ENCODE measurements at regions not wholly inside any gene's neighbourhood (a gene's known extent, or its start where the extent isn't known, plus 50 kb on each side); places are given as distances from the start of the nearest gene placed in this dataset.

DNA sequence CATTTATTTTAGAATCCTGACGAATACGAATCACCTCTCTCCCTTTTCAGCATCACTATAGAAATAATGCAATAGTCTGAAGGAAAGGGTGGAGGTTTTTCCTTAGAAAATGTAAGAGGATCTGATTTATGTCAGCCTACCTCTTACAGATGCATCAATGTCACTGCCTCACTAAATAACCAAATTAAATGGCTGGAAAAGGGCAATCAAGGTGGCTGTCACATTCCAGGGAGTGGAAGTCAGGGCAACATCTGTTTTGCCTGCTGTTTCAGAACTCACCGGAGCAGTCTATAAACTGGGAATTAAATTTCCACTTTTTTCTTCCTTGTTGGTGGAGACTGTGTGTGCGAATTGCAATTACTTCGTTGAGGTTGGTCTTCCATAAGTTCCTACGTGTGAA is 299.3 kb upstream of the PDZRN3 start:
- H3K9me3 ChIP-seq: no peaks in the 10 kb centered on the region
- H3K4me3 ChIP-seq: no peak overlapping the region
- intact Hi-C loops (cut with DNase I; ENCODE audit: low total_unique reads): no loop called here
- no peaks in the 10 kb centered on the region for H3K36me3 ChIP-seq
- no peak for DNase-seq
- no peaks in the 10 kb centered on the region for H3K4me1 ChIP-seq
- H3K27me3 ChIP-seq: no peaks in the 10 kb centered on the region
- TF ChIP-seq, protein P1, sequence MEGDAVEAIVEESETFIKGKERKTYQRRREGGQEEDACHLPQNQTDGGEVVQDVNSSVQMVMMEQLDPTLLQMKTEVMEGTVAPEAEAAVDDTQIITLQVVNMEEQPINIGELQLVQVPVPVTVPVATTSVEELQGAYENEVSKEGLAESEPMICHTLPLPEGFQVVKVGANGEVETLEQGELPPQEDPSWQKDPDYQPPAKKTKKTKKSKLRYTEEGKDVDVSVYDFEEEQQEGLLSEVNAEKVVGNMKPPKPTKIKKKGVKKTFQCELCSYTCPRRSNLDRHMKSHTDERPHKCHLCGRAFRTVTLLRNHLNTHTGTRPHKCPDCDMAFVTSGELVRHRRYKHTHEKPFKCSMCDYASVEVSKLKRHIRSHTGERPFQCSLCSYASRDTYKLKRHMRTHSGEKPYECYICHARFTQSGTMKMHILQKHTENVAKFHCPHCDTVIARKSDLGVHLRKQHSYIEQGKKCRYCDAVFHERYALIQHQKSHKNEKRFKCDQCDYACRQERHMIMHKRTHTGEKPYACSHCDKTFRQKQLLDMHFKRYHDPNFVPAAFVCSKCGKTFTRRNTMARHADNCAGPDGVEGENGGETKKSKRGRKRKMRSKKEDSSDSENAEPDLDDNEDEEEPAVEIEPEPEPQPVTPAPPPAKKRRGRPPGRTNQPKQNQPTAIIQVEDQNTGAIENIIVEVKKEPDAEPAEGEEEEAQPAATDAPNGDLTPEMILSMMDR (IDR thresholded peaks at IDR 0.05): no peak
- no peak overlapping the region for H3K27ac ChIP-seq

DNA sequence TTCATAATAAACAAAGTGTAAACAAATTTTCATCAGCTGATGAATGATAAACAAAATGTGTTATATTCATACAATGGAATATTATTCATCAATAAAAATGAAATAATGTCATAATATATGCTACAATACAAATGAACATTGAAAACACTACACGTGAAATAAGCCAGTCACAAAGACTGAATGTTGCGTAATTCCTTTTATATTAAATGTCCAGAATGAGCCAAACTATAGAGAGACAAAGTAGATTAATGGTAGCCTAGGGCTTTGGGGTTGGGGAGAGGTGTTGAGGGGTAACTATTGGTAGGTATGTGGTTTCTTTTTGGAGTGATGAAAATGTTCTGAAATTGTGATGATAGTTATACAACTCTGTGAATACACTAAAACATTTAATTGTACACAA is 292.9 kb upstream of the PDZRN3 start:
- Histone ChIP-seq H3K9me3 (no peaks in the 10 kb centered on the region), H3K4me1 (no peaks in the 10 kb centered on the region), H3K36me3 (no peaks in the 10 kb centered on the region), H3K4me3 (no peak overlapping the region), H3K27ac (no peak overlapping the region), H3K27me3 (no peaks in the 10 kb centered on the region)
- no peak for DNase-seq
- intact Hi-C loops (cut with DNase I; ENCODE audit: low total_unique reads): no loop called here
- TF ChIP-seq, protein P1 (IDR thresholded peaks at IDR 0.05): no peak

DNA sequence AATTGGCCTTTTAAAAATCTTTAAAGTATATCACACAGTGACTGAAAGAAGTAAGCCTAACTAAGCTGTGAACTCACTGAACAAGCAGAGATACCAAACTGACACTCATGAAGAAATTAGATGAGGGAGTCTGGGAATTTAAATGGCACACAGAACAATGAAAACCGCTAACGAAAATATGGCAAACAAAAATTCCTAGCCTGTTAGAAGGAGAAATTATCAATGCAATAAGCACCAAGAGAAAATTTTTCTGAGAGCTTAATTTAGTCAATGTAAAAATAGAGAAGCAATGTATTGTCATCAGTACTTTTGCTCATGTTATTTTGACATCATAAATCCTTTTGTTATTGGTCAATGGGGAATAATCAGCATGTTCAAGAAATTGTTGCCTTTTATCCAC is 291.1 kb upstream of the PDZRN3 start:
- Histone ChIP-seq H3K9me3 (no peaks in the 10 kb centered on the region), H3K4me1 (no peaks in the 10 kb centered on the region), H3K4me3 (no peak overlapping the region), H3K27ac (no peak overlapping the region), H3K27me3 (peaks cover 0 to 5% of the 10 kb centered on the region in 2 donors), H3K36me3 (no peaks in the 10 kb centered on the region)
- TF ChIP-seq, protein P1 (IDR thresholded peaks at IDR 0.05): no peak
- no peak for DNase-seq
- intact Hi-C loops (cut with DNase I; ENCODE audit: low total_unique reads): no loop called here

DNA sequence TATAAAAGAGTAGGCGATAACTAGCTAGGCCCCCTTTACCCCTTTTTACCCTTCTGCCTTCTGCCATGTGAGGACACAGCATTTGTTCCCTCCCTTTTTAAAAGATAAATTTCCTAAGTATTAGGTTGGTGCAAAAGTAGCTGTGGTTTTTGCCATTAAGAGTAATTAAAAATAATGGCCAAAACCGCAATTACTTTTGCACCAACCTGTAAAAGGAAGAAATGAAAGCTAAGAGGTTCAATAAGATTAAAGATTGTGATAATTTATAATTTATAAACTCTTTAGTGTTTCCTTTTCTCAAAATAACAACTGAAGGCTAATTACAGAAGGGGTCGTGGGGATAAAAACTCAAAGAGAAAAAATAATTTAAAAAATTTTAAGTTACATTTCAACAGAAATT is 283.5 kb upstream of the PDZRN3 start:
- no peaks in the 10 kb centered on the region for H3K4me1 ChIP-seq
- no peaks in the 10 kb centered on the region for H3K36me3 ChIP-seq
- no peak for DNase-seq
- peaks cover 0 to 5% of the 10 kb centered on the region in 2 donors for H3K27me3 ChIP-seq
- no peak overlapping the region for H3K4me3 ChIP-seq
- intact Hi-C loops (cut with DNase I; ENCODE audit: low total_unique reads): no loop called here
- TF ChIP-seq, protein P1 (IDR thresholded peaks at IDR 0.05): no peak
- no peak overlapping the region for H3K27ac ChIP-seq
- H3K9me3 ChIP-seq: no peaks in the 10 kb centered on the region

DNA sequence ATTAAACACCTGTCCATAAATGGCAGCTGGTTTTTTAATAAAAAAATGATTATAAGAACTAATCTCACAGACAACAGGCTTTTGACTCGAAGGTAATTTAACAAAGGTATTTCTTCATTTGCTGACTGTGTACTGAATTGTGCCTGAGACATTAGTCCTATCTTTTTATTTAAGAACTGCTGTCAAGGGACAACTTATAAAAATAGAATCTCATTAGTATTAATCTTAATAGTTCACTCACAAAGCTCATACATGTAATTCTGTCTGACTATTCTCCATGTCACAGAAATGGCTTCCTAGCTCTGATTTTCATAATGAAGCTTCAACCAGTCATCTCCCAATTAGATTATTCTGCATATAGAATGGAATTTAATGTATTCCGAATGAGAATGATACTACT is 276.9 kb upstream of the PDZRN3 start:
- no peaks in the 10 kb centered on the region for H3K9me3 ChIP-seq

More for the DNA sequence above, 276.9 kb upstream of the PDZRN3 start:
- no peaks in the 10 kb centered on the region for H3K27me3 ChIP-seq
- no peak overlapping the region for H3K4me3 ChIP-seq
- H3K4me1 ChIP-seq: no peaks in the 10 kb centered on the region
- no peak for DNase-seq
- intact Hi-C loops (cut with DNase I; ENCODE audit: low total_unique reads): no loop called here
- TF ChIP-seq, protein P1 (IDR thresholded peaks at IDR 0.05): no peak
- no peaks in the 10 kb centered on the region for H3K36me3 ChIP-seq
- H3K27ac ChIP-seq: no peak overlapping the region

Measured in tibial artery (tissue), 4 donors.